ENCODE measurements at regions not wholly inside any gene's neighbourhood (a gene's known extent, or its start where the extent isn't known, plus 50 kb on each side); places are given as distances from the start of the nearest gene placed in this dataset.

DNA sequence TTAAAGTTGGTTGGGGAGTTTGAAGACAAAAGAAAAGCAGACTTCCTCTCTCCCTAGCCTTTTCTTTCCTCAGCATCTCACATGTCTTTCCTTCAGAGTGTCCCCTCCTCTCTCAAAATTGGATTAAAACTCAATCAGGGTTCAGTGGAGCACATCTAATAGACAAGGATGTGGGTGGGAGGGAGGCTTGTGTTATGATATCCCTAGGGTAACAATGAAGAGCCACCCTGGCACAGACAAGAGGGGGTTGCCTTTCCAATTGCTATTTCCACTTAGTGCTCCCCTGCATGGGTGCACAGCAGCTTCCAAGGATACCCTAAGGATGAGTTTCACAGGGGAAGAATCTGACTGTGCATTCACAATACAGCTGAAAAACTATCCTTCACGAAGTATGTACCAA, 585.2 kb upstream of the C9orf72 start:
- TF ChIP-seq POLR2A (IDR thresholded peaks at IDR 0.05) (no peak), CTCF (IDR thresholded peaks at IDR 0.05) (no peak)

Data from right lobe of liver (tissue), 4 donors.